Neural progenitor cell (in vitro differentiated cells): ENCODE measurements at regions not wholly inside any gene's neighbourhood (a gene's known extent, or its start where the extent isn't known, plus 50 kb on each side); places are given as distances from the start of the nearest gene placed in this dataset.

Source experiments
- DNase-seq: peaks from one replicate; pipeline ENCODE4 v3.0.0-alpha.2; 2016; ENCODE audit warnings: low spot score
- H2AFZ ChIP-seq: fragments of 200-600 bp; sonication (generic); replicated peaks from 2 replicates; pipeline ENCODE4 v1.6.1; 2016; ENCODE audit warnings: antibody characterized with exemption
- H3F3A ChIP-seq: fragments of 200-600 bp; sonication (generic); 2 replicates; pipeline ENCODE4 v1.6.1; 2016; ENCODE audit warnings: antibody characterized with exemption, low read depth
- H3K27ac ChIP-seq: fragments of 200-600 bp; sonication (generic); 2 replicates; pipeline ENCODE4 v1.5.1; 2016; ENCODE audit warnings: mild to moderate bottlenecking
- H3K27me3 ChIP-seq: fragments of 200-600 bp; sonication (generic); 2 replicates; pipeline ENCODE4 v1.6.1; 2016; ENCODE audit warnings: mild to moderate bottlenecking, moderate library complexity
- H3K36me3 ChIP-seq: fragments of 200-600 bp; sonication (generic); 2 replicates; pipeline ENCODE4 v1.5.1; 2016
- H3K4me1 ChIP-seq: fragments of 200-600 bp; sonication (generic); 2 replicates; pipeline ENCODE4 v1.6.1; 2016; ENCODE audit warnings: mixed run types
- H3K4me2 ChIP-seq: fragments of 200-600 bp; sonication (generic); 2 replicates; pipeline ENCODE4 v1.6.1; 2016
- H3K4me3 ChIP-seq: fragments of 200-600 bp; sonication (generic); 2 replicates; pipeline ENCODE4 v1.5.1; 2016
- H3K79me2 ChIP-seq: fragments of 200-600 bp; sonication (generic); 2 replicates; pipeline ENCODE4 v1.6.1; 2016; ENCODE audit warnings: low read depth
- H3K9ac ChIP-seq: fragments of 200-600 bp; sonication (generic); 2 replicates; pipeline ENCODE4 v1.6.1; 2016
- H3K9me3 ChIP-seq: fragments of 200-600 bp; sonication (generic); 2 replicates; pipeline ENCODE4 v1.5.1; 2016; ENCODE audit warnings: low read depth
- H4K20me1 ChIP-seq: fragments of 200-600 bp; sonication (generic); 2 replicates; pipeline ENCODE4 v1.6.1; 2016; ENCODE audit warnings: low read depth
- H3K27ac Mint-ChIP-seq: 3 replicates; pipeline ENCODE4 v1.8.0; 2021; ENCODE audit warnings: mixed read lengths
- H3K27me3 Mint-ChIP-seq: 2 replicates; pipeline ENCODE4 v1.8.0; 2022; ENCODE audit warnings: low read depth, mild to moderate bottlenecking, inconsistent platforms, moderate library complexity, mixed read lengths; ENCODE audit not compliant: insufficient read depth
- H3K36me3 Mint-ChIP-seq: 3 replicates; pipeline ENCODE4 v1.8.0; 2021; ENCODE audit warnings: mixed read lengths
- H3K4me1 Mint-ChIP-seq: 3 replicates; pipeline ENCODE4 v1.8.0; 2021; ENCODE audit warnings: mixed read lengths
- H3K4me3 Mint-ChIP-seq: 3 replicates; pipeline ENCODE4 v1.8.0; 2021; ENCODE audit warnings: mild to moderate bottlenecking, moderate library complexity, mixed read lengths
- H3K9me3 Mint-ChIP-seq: 3 replicates; pipeline ENCODE4 v1.8.0; 2020; ENCODE audit warnings: mixed read lengths
- EZH2 ChIP-seq: fragments of 200-600 bp; sonication (generic); IDR thresholded peaks from 2 replicates; pipeline ENCODE4 v1.6.1; 2017; ENCODE audit warnings: antibody characterized with exemption, mild to moderate bottlenecking, moderate library complexity
- EZH2phosphoT487 ChIP-seq: fragments of 200-600 bp; sonication (generic); IDR thresholded peaks from 2 replicates; pipeline ENCODE4 v1.6.1; 2017; ENCODE audit warnings: antibody characterized with exemption
- TF ChIP-seq, protein P1 (sequence below): fragments of 200-600 bp; sonication (generic); IDR thresholded peaks from 2 replicates; pipeline ENCODE4 v1.5.1; 2017; ENCODE audit warnings: antibody characterized with exemption, mild to moderate bottlenecking

DNA sequence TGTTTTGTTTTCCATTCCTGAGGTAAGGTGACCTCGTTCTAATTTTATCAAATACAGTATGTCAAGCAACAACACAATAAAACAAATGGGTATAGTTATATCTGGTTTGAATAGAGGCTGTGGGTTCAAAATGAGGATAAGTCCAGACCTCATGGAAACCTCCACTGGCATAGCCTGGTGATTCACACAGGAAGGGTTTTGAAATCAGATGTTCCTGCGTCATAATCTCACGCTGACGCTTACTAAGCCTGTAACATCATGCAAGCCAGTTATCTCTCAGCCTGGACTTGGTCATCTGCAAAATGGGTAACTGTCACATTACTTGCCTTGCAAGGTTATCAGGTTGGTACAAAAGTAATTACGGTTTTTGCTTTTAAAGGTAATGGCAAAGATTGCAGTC, 1056.3 kb upstream of the EEF2KMT start:
- Histone ChIP-seq H4K20me1 (no peaks in the 10 kb centered on the region), H3K27me3 (no peaks in the 10 kb centered on the region), H3K27ac (no peak overlapping the region), H3K79me2 (no peaks in the 10 kb centered on the region), H3F3A (no peaks in the 10 kb centered on the region), H3K9ac (no peak overlapping the region), H3K4me1 (peaks cover 6% of the 10 kb centered on the region), H3K4me2 (no peak overlapping the region), H3K4me3 (no peak overlapping the region), H2AFZ (no peak overlapping the region), H3K36me3 (no peaks in the 10 kb centered on the region), H3K9me3 (no peaks in the 10 kb centered on the region)
- peaks cover 11% of the 10 kb centered on the region for H3K36me3 Mint-ChIP-seq
- no peak for DNase-seq
- no peaks in the 10 kb centered on the region for H3K9me3 Mint-ChIP-seq
- TF ChIP-seq EZH2 (no peak), EZH2phosphoT487 (no peak)
- TF ChIP-seq, protein P1, sequence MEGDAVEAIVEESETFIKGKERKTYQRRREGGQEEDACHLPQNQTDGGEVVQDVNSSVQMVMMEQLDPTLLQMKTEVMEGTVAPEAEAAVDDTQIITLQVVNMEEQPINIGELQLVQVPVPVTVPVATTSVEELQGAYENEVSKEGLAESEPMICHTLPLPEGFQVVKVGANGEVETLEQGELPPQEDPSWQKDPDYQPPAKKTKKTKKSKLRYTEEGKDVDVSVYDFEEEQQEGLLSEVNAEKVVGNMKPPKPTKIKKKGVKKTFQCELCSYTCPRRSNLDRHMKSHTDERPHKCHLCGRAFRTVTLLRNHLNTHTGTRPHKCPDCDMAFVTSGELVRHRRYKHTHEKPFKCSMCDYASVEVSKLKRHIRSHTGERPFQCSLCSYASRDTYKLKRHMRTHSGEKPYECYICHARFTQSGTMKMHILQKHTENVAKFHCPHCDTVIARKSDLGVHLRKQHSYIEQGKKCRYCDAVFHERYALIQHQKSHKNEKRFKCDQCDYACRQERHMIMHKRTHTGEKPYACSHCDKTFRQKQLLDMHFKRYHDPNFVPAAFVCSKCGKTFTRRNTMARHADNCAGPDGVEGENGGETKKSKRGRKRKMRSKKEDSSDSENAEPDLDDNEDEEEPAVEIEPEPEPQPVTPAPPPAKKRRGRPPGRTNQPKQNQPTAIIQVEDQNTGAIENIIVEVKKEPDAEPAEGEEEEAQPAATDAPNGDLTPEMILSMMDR: no peak
- no peak overlapping the region for H3K27ac Mint-ChIP-seq
- H3K4me1 Mint-ChIP-seq: peaks cover 31% of the 10 kb centered on the region
- H3K27me3 Mint-ChIP-seq: peaks cover 2% of the 10 kb centered on the region
- H3K4me3 Mint-ChIP-seq: no peak overlapping the region

DNA sequence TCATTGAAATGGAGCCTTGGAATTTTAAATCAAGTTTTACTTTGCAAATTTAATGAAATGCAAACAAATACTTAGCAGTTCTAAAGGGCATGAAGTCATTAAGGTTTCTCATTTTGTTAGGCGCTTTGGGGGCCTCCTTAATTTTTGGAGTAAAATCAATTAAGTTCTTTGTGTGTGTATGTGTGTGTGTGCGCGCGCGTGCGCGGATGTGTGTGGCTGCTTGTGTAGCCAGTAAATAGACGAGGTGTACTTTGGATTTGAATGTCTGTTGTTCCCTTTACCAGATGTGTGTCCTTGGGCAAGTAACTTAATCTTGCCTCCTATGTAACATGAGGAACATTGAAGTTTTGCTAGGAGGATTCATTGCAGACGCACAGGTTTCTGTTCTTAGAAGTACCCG, 1051.4 kb upstream of the EEF2KMT start:
- Histone ChIP-seq H3F3A (no peaks in the 10 kb centered on the region), H3K9me3 (no peaks in the 10 kb centered on the region), H4K20me1 (no peaks in the 10 kb centered on the region), H3K9ac (no peak overlapping the region), H3K27me3 (no peaks in the 10 kb centered on the region), H3K36me3 (no peaks in the 10 kb centered on the region), H3K27ac (no peak overlapping the region), H2AFZ (no peak overlapping the region), H3K4me1 (no peaks in the 10 kb centered on the region), H3K4me2 (no peak overlapping the region), H3K4me3 (no peak overlapping the region), H3K79me2 (no peaks in the 10 kb centered on the region)
- peaks cover 10% of the 10 kb centered on the region for H3K9me3 Mint-ChIP-seq
- H3K4me3 Mint-ChIP-seq: no peak overlapping the region
- H3K27ac Mint-ChIP-seq: no peak overlapping the region
- no peak for DNase-seq
- peaks cover 19% of the 10 kb centered on the region for H3K4me1 Mint-ChIP-seq
- H3K27me3 Mint-ChIP-seq: peaks cover 3% of the 10 kb centered on the region
- peaks cover 19% of the 10 kb centered on the region for H3K36me3 Mint-ChIP-seq
- TF ChIP-seq EZH2phosphoT487: no peak
- TF ChIP-seq EZH2: no peak
- TF ChIP-seq, protein P1: no peak

DNA sequence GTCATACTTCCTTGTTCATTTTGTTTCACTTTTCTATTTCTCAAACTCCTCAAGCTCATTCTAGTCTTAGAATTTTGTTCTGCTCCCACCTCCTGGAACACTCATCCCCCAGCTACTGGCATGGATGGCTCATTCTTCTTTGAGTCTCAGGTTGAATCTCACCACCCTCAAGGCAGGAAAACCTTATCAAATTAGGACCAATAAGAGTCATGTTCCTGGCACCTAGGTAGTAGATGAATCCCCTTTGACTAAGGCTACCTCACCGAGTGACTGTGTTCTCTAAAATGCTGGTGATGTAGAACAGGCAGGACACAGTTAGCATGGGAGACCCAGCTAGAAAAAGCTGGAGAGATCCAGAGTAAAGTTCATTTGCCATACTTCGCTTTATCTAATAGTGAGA, 1050.8 kb upstream of the EEF2KMT start:
- DNase-seq: no peak
- no peaks in the 10 kb centered on the region for H3K79me2 ChIP-seq
- H3K4me3 Mint-ChIP-seq: no peak overlapping the region
- peaks cover 19% of the 10 kb centered on the region for H3K4me1 Mint-ChIP-seq
- TF ChIP-seq, protein P1: no peak
- TF ChIP-seq EZH2phosphoT487 (no peak), EZH2 (no peak)
- H3K36me3 Mint-ChIP-seq: peaks cover 19% of the 10 kb centered on the region
- H3K4me2 ChIP-seq: no peak overlapping the region
- no peaks in the 10 kb centered on the region for H4K20me1 ChIP-seq
- H2AFZ ChIP-seq: no peak overlapping the region
- no peaks in the 10 kb centered on the region for H3K27me3 ChIP-seq
- no peak overlapping the region for H3K9ac ChIP-seq
- no peaks in the 10 kb centered on the region for H3K36me3 ChIP-seq
- H3K27ac Mint-ChIP-seq: peak overlapping the region; percentile 67
- no peak overlapping the region for H3K27ac ChIP-seq
- no peaks in the 10 kb centered on the region for H3F3A ChIP-seq
- peaks cover 10% of the 10 kb centered on the region for H3K9me3 Mint-ChIP-seq
- H3K27me3 Mint-ChIP-seq: peaks cover 3% of the 10 kb centered on the region
- no peaks in the 10 kb centered on the region for H3K4me1 ChIP-seq
- no peak overlapping the region for H3K4me3 ChIP-seq
- H3K9me3 ChIP-seq: no peaks in the 10 kb centered on the region
